ENCODE measurements at regions not wholly inside any gene's neighbourhood (a gene's known extent, or its start where the extent isn't known, plus 50 kb on each side); places are given as distances from the start of the nearest gene placed in this dataset.

DNA sequence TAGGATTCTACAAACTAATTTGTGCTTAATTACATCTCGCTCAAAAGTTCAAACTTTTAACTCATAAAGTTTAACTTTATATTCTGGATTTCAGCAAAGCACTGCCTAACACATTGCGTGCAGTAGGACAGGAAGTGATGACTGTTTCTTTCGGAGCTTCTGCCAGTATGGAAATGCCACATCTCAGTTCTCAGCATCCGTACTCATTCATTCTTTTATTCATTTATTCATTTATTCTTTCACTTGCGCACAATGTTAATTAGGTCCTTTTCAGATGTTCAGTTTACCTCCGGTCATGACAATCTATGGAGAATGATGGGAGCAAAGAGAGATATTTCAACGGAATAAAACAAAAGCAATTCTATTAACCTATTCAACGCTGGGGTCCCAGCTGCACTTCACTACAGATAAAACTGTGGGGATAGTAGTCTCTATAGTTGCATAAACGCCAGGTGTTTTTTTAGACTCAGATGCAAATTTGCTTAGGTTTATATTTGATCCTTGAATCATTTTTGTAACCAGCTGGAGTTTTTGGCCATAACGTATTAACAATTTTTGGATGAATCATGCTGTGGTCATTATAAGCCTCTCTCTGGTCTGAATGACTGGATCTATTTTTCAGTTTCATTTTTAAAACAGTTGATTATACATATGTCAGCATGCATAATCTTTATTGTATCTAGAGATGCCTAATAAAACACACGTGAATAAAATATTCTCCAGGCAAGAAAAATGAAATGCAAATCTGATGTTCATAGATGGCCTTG, 143.9 kb downstream of the KCNJ2 start:
- TF ChIP-seq FOS (IDR thresholded peaks at IDR 0.05; ENCODE audit: borderline replicate concordance, insufficient read depth, low read length), result peak; percentile 10
- TF ChIP-seq POLR2AphosphoS5 (IDR thresholded peaks at IDR 0.05; ENCODE audit: insufficient read depth, low read depth, low read length), result no peak
- TF ChIP-seq, protein P1, sequence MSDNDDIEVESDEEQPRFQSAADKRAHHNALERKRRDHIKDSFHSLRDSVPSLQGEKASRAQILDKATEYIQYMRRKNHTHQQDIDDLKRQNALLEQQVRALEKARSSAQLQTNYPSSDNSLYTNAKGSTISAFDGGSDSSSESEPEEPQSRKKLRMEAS (IDR thresholded peaks at IDR 0.05; ENCODE audit: insufficient read depth, insufficient read length), result no peak
- dilution Hi-C loops (cut with MboI; ENCODE audit: extremely low pct_ligation_motif_present, low sequenced_read_pairs) (no loop called here), intact Hi-C loops (cut with micrococcal nuclease) (no loop called here)
- Histone ChIP-seq H3K4me3 (replicated peaks in 1 of 3; ENCODE audit: insufficient read depth in 1 of 3, low read depth in 1 of 3, low read length in 3 of 3) (no peak overlapping the region), H3K4me2 (ENCODE audit: insufficient read depth, low read length) (no peak overlapping the region), H3K36me3 (ENCODE audit: control insufficient read depth in 2 of 2, extremely low read depth in 1 of 2, insufficient read depth in 2 of 2, low read length in 2 of 2) (no peaks in the 10 kb centered on the region), H3K27me3 (ENCODE audit: control insufficient read depth in 2 of 2, insufficient read depth in 2 of 2, low read length in 2 of 2) (no peaks in the 10 kb centered on the region), H3K9me3 (replicated peaks; ENCODE audit: control insufficient read depth, insufficient read depth, low read length) (no peaks in the 10 kb centered on the region), H3K9ac (replicated peaks; ENCODE audit: extremely low read depth, insufficient read depth, low read length) (no peak overlapping the region), H3K79me2 (ENCODE audit: control insufficient read depth, insufficient read depth, low read length) (no peaks in the 10 kb centered on the region), H3K4me1 (ENCODE audit: control insufficient read depth, extremely low read depth, insufficient read depth, low read length) (peaks cover 2% of the 10 kb centered on the region), H4K20me1 (replicated peaks; ENCODE audit: control insufficient read depth, extremely low read depth, insufficient read depth, low read length) (no peaks in the 10 kb centered on the region), H3K27ac (ENCODE audit: insufficient read depth, low read depth, low read length) (no peak overlapping the region), H2AFZ (ENCODE audit: low read depth, low read length) (no peak overlapping the region), H3K9me1 (replicated peaks; ENCODE audit: control insufficient read depth, extremely low read depth, insufficient read depth, low read length) (no peaks in the 10 kb centered on the region)
- BruUV-seq (replicated peaks), result no TSS peak
- no peak for FAIRE-seq
- POLR2A ChIA-PET, result no interaction called here
- CTCF ChIA-PET, result interaction anchor here (0.6 to 1.7 kb wide), 4 partner anchors 53 to 706 kb away, joined by 3 to 5 read pairs (median 4); no protein-coding TSS in a partner anchor
- DNase-seq (ENCODE audit: low read depth, low spot score), result no peak

DNA sequence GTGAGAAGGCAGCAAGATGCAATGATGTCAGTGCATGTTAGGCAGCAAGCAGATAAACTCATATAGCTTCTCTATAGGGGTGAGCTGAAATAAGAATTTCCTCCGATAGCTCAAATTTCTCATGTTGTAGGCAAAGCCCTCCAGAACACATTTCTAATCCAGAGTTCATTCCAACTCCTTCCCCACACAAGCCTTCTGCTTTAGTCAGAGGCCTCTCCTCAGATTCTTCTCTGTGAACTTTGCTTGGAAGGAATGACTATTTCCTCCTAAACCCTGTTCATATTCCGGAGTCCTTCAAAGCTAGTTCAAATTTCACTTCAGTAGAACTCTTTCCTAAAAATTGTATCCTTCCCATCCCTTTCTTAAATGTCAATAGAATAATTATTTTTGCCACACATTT, 144.8 kb downstream of the KCNJ2 start:
- Histone ChIP-seq H3K36me3 (ENCODE audit: control insufficient read depth in 2 of 2, extremely low read depth in 1 of 2, insufficient read depth in 2 of 2, low read length in 2 of 2) (no peaks in the 10 kb centered on the region), H3K79me2 (ENCODE audit: control insufficient read depth, insufficient read depth, low read length) (no peaks in the 10 kb centered on the region), H3K4me3 (replicated peaks in 1 of 3; ENCODE audit: insufficient read depth in 1 of 3, low read depth in 1 of 3, low read length in 3 of 3) (no peak overlapping the region), H3K9me1 (replicated peaks; ENCODE audit: control insufficient read depth, extremely low read depth, insufficient read depth, low read length) (no peaks in the 10 kb centered on the region), H2AFZ (ENCODE audit: low read depth, low read length) (no peak overlapping the region), H4K20me1 (replicated peaks; ENCODE audit: control insufficient read depth, extremely low read depth, insufficient read depth, low read length) (no peaks in the 10 kb centered on the region), H3K27me3 (ENCODE audit: control insufficient read depth in 2 of 2, insufficient read depth in 2 of 2, low read length in 2 of 2) (no peaks in the 10 kb centered on the region), H3K9ac (replicated peaks; ENCODE audit: extremely low read depth, insufficient read depth, low read length) (no peak overlapping the region), H3K4me2 (ENCODE audit: insufficient read depth, low read length) (no peak overlapping the region), H3K4me1 (ENCODE audit: control insufficient read depth, extremely low read depth, insufficient read depth, low read length) (peaks cover 2% of the 10 kb centered on the region), H3K27ac (ENCODE audit: insufficient read depth, low read depth, low read length) (no peak overlapping the region), H3K9me3 (replicated peaks; ENCODE audit: control insufficient read depth, insufficient read depth, low read length) (no peaks in the 10 kb centered on the region)
- TF ChIP-seq, protein P1 (IDR thresholded peaks at IDR 0.05; ENCODE audit: insufficient read depth, insufficient read length), result no peak
- TF ChIP-seq, protein P2, sequence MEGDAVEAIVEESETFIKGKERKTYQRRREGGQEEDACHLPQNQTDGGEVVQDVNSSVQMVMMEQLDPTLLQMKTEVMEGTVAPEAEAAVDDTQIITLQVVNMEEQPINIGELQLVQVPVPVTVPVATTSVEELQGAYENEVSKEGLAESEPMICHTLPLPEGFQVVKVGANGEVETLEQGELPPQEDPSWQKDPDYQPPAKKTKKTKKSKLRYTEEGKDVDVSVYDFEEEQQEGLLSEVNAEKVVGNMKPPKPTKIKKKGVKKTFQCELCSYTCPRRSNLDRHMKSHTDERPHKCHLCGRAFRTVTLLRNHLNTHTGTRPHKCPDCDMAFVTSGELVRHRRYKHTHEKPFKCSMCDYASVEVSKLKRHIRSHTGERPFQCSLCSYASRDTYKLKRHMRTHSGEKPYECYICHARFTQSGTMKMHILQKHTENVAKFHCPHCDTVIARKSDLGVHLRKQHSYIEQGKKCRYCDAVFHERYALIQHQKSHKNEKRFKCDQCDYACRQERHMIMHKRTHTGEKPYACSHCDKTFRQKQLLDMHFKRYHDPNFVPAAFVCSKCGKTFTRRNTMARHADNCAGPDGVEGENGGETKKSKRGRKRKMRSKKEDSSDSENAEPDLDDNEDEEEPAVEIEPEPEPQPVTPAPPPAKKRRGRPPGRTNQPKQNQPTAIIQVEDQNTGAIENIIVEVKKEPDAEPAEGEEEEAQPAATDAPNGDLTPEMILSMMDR (IDR thresholded peaks at IDR 0.05; ENCODE audit: extremely low read depth in 1 of 2, insufficient read depth in 1 of 2, low read depth in 1 of 2, low read length in 2 of 2), result no peak
- TF ChIP-seq POLR2A (IDR thresholded peaks at IDR 0.05; ENCODE audit: low read depth, low read length) (no peak), JUN (IDR thresholded peaks at IDR 0.05; ENCODE audit: borderline replicate concordance, insufficient read depth, insufficient read length, low read depth) (no peak), EZH2 (IDR thresholded peaks at IDR 0.05; ENCODE audit: borderline replicate concordance, low read depth, low read length, severe bottlenecking) (no peak), FOS (IDR thresholded peaks at IDR 0.05; ENCODE audit: borderline replicate concordance, insufficient read depth, low read length) (no peak)
- DNase-seq (ENCODE audit: low read depth, low spot score) (no peak), FAIRE-seq (no peak)
- intact Hi-C loops (cut with micrococcal nuclease), result no loop called here
- no TSS peak for BruUV-seq (replicated peaks)
- dilution Hi-C loops (cut with MboI; ENCODE audit: extremely low pct_ligation_motif_present, low sequenced_read_pairs), result no loop called here
- CTCF ChIA-PET, result interaction anchor here (1.0 to 1.7 kb wide), 2 partner anchors 238 to 707 kb away, joined by 3 to 5 read pairs; no protein-coding TSS in a partner anchor
- POLR2A ChIA-PET, result no interaction called here

Measured in endothelial cell of umbilical vein (primary cell).